Astrocyte of the spinal cord (primary cell): ENCODE measurements at regions not wholly inside any gene's neighbourhood (a gene's known extent, or its start where the extent isn't known, plus 50 kb on each side); places are given as distances from the start of the nearest gene placed in this dataset.
A peak's percentile ranks its signal among the peaks of the same experiment; 100 is the strongest.
"Not testable (repeated sequence)": the region's sequence is repeated elsewhere in the genome, so short reads cannot be mapped to it uniquely, and the experiment has no call there.

Experiments used
- DNase-seq: peaks from one replicate; pipeline ENCODE4 v3.0.0; 2011; ENCODE audit warnings: low read depth, low spot score
- H3K4me3 ChIP-seq: 2 replicates; pipeline ENCODE4 v1.5.1; 2011; ENCODE audit warnings: low read depth, mild to moderate bottlenecking, low read length, moderate library complexity
- in situ Hi-C: cut with HindIII; loops from 2 replicates; pipeline ENCODE4 v1.10.0; 2017; ENCODE audit warnings: low sequenced_read_pairs
- TF ChIP-seq, protein P1 (sequence below): IDR thresholded peaks from 2 replicates; pipeline ENCODE4 v1.5.1; 2012; ENCODE audit warnings: low read depth, mild to moderate bottlenecking, low read length, inconsistent platforms

DNA sequence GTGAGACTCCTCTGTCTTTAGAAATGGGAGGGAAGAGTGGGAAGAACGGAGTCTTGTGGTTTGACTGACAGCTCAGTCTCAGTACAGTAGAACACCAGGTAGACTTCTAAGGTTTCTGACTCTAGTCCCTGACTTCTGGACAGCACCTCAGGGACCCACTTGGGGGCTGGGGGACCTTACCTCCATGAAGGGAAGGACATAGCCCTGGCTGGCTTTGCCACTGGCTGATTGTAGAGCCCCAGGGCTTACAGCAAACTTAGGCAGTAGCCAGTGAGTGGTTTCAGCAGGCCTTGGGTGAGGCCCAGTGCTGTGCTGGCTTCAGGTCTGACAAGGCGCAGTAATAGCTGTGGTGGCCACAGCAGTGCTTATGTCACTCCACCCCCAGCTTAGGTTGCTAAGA is 290.0 kb upstream of the PRR16 start:
- H3K4me3 ChIP-seq, result no peak overlapping the region

DNA sequence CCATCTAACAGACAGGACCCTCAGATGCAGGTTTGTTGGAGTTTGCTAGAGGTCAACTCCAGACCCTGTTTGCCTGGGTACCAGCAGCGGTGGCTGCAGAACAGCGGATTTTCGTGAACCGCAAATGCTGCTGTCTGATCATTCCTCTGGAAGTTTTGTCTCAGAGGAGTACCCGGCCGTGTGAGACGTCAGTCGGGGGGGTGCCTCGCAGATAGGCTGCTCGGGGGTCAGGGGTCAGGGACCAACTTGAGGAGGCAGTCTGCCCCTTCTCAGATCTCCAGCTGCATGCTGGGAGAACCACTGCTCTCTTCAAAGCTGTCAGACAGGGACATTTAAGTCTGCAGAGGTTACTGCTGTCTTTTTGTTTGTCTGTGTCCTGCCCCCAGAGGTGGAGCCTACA is 282.9 kb upstream of the PRR16 start:
- in situ Hi-C loops, DNase-seq, H3K4me3 ChIP-seq: not testable (repeated sequence)

More for the DNA sequence above, 290.0 kb upstream of the PRR16 start:
- in situ Hi-C loops, result no loop called here
- no peak for DNase-seq
- TF ChIP-seq, protein P1, sequence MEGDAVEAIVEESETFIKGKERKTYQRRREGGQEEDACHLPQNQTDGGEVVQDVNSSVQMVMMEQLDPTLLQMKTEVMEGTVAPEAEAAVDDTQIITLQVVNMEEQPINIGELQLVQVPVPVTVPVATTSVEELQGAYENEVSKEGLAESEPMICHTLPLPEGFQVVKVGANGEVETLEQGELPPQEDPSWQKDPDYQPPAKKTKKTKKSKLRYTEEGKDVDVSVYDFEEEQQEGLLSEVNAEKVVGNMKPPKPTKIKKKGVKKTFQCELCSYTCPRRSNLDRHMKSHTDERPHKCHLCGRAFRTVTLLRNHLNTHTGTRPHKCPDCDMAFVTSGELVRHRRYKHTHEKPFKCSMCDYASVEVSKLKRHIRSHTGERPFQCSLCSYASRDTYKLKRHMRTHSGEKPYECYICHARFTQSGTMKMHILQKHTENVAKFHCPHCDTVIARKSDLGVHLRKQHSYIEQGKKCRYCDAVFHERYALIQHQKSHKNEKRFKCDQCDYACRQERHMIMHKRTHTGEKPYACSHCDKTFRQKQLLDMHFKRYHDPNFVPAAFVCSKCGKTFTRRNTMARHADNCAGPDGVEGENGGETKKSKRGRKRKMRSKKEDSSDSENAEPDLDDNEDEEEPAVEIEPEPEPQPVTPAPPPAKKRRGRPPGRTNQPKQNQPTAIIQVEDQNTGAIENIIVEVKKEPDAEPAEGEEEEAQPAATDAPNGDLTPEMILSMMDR, result no peak

DNA sequence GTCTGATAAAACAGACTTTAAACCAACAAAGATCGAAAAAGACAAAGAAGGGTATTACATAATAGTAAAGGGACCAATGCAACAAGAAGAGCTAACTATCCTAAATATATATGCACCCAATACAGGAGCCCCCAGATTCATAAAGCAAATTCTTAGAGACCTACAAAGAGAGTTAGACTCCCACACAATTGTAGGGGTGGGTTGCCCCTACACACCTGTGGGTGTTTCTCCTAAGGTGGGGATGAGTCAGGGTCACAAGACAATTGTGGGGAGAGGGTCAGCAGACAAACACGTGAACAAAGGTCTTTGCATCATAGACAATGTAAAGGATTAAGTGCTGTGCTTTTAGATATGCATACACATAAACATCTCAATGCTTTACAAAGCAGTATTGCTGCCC is 269.4 kb upstream of the PRR16 start:
- in situ Hi-C loops, H3K4me3 ChIP-seq, DNase-seq: not testable (repeated sequence)

DNA sequence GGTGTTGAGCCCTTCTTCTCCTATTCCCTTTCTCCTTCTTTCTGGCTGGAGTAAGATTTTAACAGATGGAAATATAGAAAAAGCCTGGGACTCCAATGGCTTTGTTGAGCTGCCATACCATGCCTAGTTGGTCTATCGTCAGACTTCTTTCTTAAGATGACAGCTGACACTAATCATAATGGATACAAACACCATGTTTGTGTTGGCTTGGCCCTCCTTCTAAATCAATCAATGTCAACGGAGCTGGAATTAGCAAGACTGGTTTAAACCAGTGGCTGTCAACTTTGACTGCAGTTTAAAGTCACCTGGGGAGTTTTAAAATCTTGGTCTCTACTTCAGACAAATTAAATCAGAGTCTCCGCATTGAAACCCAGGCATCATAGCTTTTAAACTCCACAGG is 264.5 kb upstream of the PRR16 start:
- in situ Hi-C loops, result no loop called here
- TF ChIP-seq, protein P1, result no peak
- no peak for DNase-seq
- no peak overlapping the region for H3K4me3 ChIP-seq

DNA sequence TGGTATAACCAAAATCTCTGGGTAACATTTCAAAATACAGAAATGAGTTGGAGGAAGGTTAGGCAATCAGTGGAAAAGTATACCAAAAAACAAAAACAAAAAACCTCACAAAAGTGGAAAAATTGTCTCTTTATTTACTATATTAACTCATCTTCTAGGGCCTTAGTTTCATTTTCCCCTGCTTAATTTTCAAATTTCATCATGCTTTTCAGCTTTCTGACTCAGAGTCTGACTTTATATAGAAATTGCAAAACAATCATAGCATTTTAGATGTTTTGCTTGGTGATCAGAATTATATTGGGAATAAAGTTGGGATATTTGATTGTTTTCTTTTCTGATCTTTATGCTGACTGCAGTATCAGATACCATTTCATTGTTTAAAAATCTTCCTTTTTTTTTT is 257.0 kb upstream of the PRR16 start:
- peak; percentile 9 for DNase-seq
- in situ Hi-C loops, result no loop called here
- TF ChIP-seq, protein P1, result no peak
- H3K4me3 ChIP-seq, result no peak overlapping the region

DNA sequence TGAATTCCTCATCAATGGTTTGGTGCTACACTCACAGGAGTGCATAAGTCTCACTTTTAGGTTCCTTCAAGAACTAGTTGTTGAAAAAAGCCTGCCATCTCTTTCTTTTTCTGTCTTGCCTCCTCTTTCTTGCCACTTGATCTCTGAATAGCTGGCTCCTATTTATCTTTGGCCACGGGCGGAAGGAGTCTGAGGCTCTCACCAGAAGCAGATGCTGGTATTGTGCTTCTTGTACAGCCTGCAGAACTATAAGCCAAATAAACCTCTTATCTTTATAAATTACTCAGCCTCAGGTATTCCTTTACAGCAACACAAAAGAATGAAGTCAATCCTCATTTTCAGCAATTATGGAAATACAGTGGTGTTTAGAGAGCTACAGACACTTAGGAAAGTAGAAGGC is 247.1 kb upstream of the PRR16 start:
- DNase-seq, result no peak
- TF ChIP-seq, protein P1, result no peak
- no peak overlapping the region for H3K4me3 ChIP-seq
- in situ Hi-C loops, result no loop called here

DNA sequence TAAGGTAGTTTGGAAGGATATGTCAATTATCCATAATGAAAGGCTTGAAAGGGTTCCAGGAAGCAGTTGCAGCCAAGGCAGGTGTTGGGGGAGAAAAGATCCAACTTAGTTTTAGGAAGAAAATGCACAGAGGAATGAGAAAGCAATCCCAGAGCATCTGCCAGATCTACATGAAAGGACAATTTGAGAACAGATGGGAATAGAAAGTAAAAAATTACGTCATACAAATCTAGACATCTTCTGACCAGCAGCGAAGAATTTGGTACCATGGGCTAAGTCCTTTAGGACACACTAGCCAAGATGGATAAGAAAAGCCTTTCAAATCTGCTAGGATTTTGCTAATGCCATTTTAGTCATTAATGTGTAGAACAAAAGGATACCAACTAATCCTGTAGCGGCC is 244.1 kb upstream of the PRR16 start:
- TF ChIP-seq, protein P1, result no peak
- DNase-seq, result no peak
- H3K4me3 ChIP-seq, result no peak overlapping the region
- in situ Hi-C loops, result no loop called here

DNA sequence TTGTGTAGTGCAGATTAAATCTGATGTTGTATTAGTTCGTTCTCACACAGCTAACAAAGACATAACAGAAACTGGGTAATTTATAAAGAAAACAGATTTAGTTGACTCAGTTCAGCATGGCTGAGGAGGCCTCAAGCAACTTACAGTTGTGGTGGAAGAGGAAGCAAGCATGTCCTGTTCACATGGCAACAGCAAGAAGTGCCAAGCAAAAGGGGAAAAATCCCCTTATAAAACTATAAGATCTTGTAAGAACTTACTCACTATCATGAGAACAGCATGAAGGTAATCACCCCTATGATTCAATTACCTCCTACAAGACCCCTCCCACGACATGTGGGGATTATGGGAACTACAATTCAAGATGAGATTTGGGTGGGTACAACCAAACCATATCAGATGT is 238.6 kb upstream of the PRR16 start:
- in situ Hi-C loops, result no loop called here
- no peak for DNase-seq
- no peak overlapping the region for H3K4me3 ChIP-seq
- TF ChIP-seq, protein P1, result no peak
